ENCODE measurements at regions not wholly inside any gene's neighbourhood (a gene's known extent, or its start where the extent isn't known, plus 50 kb on each side); places are given as distances from the start of the nearest gene placed in this dataset.

DNA sequence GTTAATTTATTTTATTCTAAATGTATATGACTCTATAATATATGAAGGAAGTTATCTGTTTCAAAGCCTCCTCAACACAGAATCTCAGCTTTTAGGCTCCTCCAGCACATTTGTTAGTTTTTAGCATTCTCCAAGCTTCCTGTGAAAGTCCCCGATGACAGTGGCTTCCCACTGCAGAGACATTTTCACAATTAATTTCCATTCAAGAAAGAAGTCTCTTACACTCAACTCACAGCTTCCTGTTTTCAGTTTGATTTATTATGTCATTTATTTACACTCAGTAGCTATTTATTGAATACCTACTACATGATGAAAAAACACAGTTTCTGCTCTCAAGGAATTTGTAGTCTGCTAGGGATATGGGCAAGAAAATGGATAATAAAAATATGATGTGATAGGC, 2228.2 kb upstream of the WWC1 start:
- no peak for TF ChIP-seq ZC3H4 (CRISPR knock-in tag; IDR thresholded peaks at IDR 0.05; ENCODE audit: borderline replicate concordance)
- TF ChIP-seq, protein P1, sequence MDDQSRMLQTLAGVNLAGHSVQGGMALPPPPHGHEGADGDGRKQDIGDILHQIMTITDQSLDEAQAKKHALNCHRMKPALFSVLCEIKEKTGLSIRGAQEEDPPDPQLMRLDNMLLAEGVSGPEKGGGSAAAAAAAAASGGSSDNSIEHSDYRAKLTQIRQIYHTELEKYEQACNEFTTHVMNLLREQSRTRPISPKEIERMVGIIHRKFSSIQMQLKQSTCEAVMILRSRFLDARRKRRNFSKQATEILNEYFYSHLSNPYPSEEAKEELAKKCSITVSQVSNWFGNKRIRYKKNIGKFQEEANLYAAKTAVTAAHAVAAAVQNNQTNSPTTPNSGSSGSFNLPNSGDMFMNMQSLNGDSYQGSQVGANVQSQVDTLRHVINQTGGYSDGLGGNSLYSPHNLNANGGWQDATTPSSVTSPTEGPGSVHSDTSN (CRISPR knock-in tag; IDR thresholded peaks at IDR 0.05; ENCODE audit: borderline replicate concordance), result no peak
- no peak for TF ChIP-seq ADNP (CRISPR knock-in tag; IDR thresholded peaks at IDR 0.05)
- no peak for TF ChIP-seq ZBTB21 (CRISPR knock-in tag; IDR thresholded peaks at IDR 0.05)
- TF ChIP-seq RFXAP (CRISPR knock-in tag; IDR thresholded peaks at IDR 0.05; ENCODE audit: borderline replicate concordance), result no peak
